ENCODE measurements at regions not wholly inside any gene's neighbourhood (a gene's known extent, or its start where the extent isn't known, plus 50 kb on each side); places are given as distances from the start of the nearest gene placed in this dataset.
A peak's percentile ranks its signal among the peaks of the same experiment; 100 is the strongest.

DNA sequence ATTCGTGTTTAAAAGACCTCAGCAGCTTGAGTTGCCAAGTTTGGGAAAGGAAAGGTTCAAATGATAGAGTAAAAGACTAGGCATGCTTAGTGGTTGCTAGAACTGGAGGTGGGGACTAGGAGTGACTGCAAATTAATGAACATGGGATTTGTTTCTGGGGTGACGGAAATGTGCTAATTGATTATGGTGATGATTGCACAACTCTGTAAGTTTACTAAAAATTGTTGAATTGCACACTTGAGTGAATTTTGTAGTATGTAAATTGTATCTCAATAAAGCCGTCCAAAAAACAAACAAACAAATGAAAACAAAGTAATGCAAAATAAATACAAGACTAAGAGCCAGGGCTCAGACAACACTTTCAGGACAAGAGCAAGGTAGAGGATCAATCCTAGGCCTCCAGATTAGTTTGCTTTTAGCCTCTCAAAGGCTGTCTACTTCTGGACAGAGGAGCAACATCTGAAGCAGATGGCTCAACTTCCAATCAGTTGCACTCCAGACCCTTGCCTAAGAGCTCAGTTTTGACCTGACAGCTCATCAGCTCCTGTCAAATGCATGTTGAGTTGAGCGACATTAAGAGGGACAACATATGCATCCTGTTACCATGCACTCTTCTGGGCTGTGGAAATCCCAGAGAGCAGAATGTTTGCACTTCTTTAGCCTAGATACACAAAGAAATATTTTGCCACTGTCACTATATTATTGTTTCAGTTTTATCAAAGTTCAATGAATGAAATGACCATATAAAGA is 111.2 kb upstream of the ASIC2 start:
- no peak for DNase-seq (ENCODE audit: low spot score)

DNA sequence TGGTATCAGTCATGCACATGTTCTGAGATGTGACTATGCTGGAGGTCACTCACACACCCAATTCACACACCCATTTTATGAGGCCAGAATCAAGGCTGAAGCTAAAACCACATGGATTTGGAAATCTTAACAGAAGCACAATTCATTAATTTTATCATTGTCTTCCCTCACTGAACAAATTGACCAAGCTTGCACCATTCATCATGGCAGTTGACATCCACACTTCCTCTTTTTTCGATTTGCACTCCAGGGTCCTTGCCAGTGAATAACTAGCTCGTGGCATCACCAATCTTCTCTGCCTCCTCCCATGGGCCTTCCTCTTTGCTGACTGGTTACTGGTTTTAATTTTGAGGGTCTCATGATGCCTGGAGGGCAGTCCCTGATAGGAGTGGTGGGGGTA is 123.0 kb upstream of the ASIC2 start:
- no peak for DNase-seq (ENCODE audit: low spot score)

DNA sequence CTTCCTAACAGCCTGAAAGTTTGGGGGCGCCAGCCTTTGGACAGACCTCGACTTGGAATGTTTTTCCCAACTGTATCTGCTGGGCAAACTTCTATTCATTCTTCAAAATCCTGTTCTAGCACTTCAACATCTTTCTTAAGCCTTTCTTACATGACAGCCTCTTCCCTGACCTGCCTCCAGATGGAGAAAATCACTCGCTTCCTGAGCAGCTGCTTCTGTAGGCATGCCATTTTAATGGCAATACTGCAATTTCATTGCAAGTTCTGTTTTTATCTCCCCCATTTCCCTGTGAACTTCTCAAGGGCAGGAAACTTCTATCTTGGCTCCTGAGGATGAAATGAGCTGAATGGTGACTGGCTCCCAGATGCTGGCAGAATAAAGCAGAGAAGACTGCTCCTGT is 128.8 kb upstream of the ASIC2 start:
- no peak for DNase-seq (ENCODE audit: low spot score)

GRCh38 chr17:33433581-33433980 is 140.5 kb upstream of the ASIC2 start:
- no peak for DNase-seq (ENCODE audit: low spot score)

DNA sequence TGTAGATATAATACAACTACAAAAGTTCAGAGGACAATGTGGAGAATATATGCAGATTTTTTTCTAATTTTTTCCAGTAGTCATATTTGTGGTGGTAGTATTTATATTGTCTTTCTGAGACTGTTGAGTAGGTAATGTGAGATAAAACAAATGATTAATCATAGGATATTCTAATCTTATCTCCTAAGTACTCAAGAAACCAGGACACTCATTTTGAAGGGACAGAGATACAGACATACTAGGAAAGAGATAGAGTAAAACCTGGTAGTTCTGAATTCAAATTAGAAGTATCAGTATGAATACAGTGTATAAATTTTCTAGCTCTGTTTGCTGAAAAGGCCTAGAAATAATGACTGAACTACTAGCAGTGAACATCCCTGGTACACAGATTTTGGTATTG is 141.7 kb upstream of the ASIC2 start:
- no peak for DNase-seq (ENCODE audit: low spot score)

DNA sequence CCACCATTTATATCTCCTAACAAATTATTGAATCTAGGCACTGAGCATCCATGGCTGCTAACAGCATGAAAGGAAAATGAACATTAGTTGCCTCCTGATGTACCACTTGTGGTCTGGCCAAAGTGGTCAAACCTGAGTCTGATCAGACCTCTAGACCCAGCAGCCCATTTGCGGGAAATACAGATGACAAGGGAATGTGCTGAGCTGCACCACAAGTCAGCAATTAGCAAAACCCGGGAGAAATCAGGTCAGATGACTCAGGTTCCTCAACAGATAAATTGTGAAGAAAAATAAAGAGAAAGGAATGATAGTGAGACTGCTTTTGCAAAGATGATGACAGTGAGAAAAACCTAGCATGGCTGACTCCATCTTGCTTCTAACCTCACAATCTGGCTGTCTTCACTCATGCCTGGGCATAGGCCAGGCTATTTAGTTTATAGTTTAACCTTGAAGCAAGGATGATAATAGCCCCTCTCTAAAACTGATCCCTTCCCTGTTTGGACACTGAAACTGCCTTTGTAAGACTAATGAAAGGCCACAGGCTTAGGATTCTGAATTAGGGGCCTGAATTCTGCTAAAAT is 142.7 kb upstream of the ASIC2 start:
- no peak for DNase-seq (ENCODE audit: low spot score)

GRCh38 chr17:33436321-33436720 is 143.2 kb upstream of the ASIC2 start:
- no peak for DNase-seq (ENCODE audit: low spot score)

GRCh38 chr17:33438139-33438538 is 145.0 kb upstream of the ASIC2 start:
- no peak for DNase-seq (ENCODE audit: low spot score)

DNA sequence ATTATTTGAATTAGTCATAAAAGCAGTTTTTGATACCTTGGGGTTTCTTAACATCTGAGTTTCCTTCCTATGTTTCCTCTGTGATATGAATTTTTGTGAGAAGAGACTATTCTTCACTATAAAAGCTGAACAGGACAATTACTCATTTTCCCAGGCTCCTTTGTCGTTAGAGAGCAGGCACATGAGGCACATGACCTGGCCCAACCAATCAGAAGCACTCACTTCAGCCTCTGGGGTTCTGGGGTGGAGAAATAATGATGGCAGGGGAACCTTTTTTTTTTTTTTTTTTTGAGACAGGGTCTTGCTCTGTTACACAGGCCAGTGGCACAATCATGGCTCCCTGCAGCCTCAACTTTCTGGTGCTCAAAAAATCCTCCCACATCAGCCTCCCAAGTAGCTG is 145.5 kb upstream of the ASIC2 start:
- no peak for DNase-seq (ENCODE audit: low spot score)

GRCh38 chr17:33442320-33442719 is 149.2 kb upstream of the ASIC2 start:
- DNase-seq (ENCODE audit: low spot score): no peak

DNA sequence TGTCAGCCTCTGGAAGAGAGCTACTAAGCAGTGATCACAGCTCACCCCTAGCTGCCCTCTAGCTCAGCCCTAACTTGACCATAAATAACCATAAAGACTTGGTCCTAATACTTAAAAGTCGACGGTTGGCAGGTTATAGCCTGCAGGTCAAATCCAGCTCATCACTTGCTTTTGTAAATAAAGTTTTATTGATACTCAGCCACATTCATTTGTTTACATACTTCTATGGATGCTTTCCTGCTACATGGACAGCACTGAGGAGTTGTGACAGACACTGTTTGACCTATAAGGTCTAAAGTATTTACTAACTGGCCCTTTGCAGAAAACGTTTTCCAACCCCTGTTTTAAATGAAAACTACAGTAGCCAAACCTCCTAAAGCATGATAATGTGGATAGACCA is 151.6 kb upstream of the ASIC2 start:
- DNase-seq (ENCODE audit: low spot score): no peak

GRCh38 chr17:33447090-33447489 is 154.0 kb upstream of the ASIC2 start:
- no peak for DNase-seq (ENCODE audit: low spot score)

DNA sequence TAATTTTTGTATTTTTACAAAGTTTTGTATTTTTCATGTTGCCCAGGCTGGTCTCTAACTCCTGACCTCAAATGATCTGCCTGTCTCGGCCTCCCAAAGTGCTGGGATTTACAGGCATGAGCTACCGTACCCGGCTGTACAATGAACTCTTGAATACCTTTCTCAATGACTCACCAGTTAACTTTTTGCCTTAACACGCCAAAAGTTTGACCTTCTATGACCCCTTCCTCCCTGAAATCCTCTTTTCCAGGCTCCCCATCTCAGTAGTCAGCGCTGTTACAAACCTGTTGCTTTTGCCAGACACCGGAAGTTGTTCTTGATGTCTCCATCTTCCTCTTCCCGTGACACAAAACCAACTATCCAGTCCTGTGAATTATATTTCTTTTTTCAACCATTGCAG is 158.1 kb upstream of the ASIC2 start:
- no peak for DNase-seq (ENCODE audit: low spot score)

GRCh38 chr17:33457477-33457876 is 164.4 kb upstream of the ASIC2 start:
- DNase-seq (ENCODE audit: low spot score): no peak

DNA sequence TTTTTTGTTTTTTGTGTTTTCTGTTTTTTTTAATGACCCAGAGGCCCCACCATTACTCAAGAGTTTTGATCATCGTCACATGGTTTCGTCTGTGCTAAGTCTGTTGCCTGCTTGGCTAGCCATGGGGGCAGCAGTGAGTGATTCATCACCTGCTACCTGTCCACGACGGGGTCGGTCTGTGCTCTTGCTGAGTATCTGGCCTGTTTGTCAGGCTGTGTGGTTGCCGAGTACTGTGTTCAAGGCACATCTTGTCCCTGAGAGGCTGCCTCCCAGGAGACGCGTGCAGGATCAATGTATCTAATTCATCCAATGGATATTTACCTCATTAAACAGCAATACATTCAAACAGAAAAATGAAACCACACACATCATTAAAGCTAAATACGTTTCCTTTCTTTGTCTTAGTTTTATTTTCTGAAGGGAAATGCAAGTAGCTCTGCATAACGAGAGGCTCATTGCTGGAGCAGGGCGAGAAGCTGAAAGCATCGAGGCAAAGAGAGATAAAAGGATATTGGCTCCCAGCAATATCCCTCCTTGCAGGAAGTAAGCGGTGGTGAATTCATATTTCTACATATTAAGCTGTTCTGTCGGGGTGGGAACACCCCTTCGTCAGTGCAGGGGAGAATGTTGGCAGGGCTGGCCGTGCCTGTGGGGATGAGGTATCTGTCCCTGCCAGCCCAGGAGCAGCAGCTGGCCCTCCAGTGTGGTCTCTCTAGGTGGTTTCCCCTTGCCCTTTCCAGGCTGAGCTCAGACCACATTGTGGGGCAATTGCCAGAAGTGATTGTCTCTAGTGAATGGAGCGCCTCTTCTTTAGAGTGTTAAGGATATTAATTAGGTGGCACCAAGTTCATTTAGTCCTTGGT is 166.2 kb upstream of the ASIC2 start:
- no peak for DNase-seq (ENCODE audit: low spot score)

- DNase-seq (ENCODE audit: low spot score): no peak
Observed at GRCh38 chr17:33460781-33461450, 167.8 kb upstream of the ASIC2 start.

- DNase-seq (ENCODE audit: low spot score): no peak
Observed at GRCh38 chr17:33463887-33464286, 170.8 kb upstream of the ASIC2 start.

GRCh38 chr17:33464669-33465280 is 171.7 kb upstream of the ASIC2 start:
- no peak for DNase-seq (ENCODE audit: low spot score)

DNA sequence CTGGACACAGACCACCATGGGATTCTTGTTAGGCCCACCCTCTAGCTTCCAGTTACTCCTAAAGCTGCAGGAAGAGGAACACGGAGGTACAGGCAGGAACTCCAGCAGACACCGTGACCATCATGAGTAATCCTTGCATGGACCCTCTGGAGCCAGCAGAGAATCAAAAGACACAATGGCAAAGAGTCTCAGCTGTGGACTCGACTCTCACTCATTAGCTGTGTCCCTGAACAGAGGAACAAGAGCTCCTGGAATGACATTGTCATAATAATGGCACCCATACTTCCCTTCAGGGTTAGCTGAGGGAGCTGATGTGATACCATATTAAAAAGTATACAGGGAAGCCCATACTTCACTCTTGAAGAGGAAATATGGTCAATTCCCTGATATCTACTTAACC is 176.3 kb upstream of the ASIC2 start:
- no peak for DNase-seq (ENCODE audit: low spot score)

DNA sequence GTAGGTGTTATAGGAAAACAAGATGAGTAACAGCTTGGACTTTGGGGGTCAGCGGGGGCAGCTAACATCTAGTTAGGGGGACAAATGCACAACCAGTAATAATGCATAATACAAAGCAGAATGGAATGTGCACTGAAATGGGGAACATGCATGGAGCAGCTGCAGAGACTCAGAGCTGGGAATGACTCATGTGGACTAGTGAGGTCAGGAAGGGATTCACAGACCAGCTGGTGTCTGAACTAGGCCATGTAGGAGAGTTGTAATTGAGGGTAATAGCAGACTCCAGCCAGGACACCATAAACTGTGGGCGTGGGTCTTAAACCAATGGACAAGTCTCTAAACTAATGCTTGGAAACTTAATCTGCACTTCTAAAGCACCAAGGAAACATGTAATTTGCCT is 176.8 kb upstream of the ASIC2 start:
- DNase-seq (ENCODE audit: low spot score): peak; percentile 46

GRCh38 chr17:33473061-33473460 is 180.0 kb upstream of the ASIC2 start:
- peak; percentile 17 for DNase-seq (ENCODE audit: low spot score)

GRCh38 chr17:33474789-33475188 is 181.7 kb upstream of the ASIC2 start:
- DNase-seq (ENCODE audit: low spot score): no peak

Measured in mucosa of gallbladder (tissue), 1 donor.